Kidney (tissue), 13 donors: ENCODE measurements at regions not wholly inside any gene's neighbourhood (a gene's known extent, or its start where the extent isn't known, plus 50 kb on each side); places are given as distances from the start of the nearest gene placed in this dataset.

Source experiments
- DNase-seq, 5 donors: peaks; one replicate each; pipeline ENCODE4 v3.0.0-alpha.2; 2013 to 2020
- FAIRE-seq: peaks from 2 replicates; lab custom pipeline; 2012; peaks lifted over from hg19 to GRCh38; lab: Jason Lieb, UNC
- H3K27ac ChIP-seq, 2 donors: one replicate each; pipeline ENCODE4 v1.7.0; 2013; ENCODE audit warnings: low read depth in 2 of 2, low read length in 2 of 2, inconsistent platforms in 1 of 2
- H3K27me3 ChIP-seq: one replicate; pipeline ENCODE4 v1.7.1; 2013; ENCODE audit warnings: low read length, inconsistent platforms; ENCODE audit not compliant: control insufficient read depth, insufficient read depth
- H3K36me3 ChIP-seq, 3 donors: one replicate each; pipeline versions ENCODE4 v1.7.0 to v1.7.1; 2013; ENCODE audit warnings: low read length in 3 of 3, control low read depth in 1 of 3, inconsistent platforms in 1 of 3; ENCODE audit not compliant: insufficient read depth in 3 of 3, control insufficient read depth in 2 of 3
- H3K4me1 ChIP-seq, 3 donors: one replicate each; pipeline versions ENCODE4 v1.7.0 to v1.7.1; 2013; ENCODE audit warnings: low read length in 3 of 3, inconsistent platforms in 1 of 3, low read depth in 1 of 3; ENCODE audit not compliant: control insufficient read depth in 2 of 3, insufficient read depth in 2 of 3
- H3K4me3 ChIP-seq, 3 donors: one replicate each; pipeline versions ENCODE4 v1.7.0 to v1.8.1; 2013; ENCODE audit warnings: low read length in 3 of 3, control low read depth in 1 of 3, inconsistent platforms in 1 of 3
- H3K9ac ChIP-seq, 3 donors: one replicate each; pipeline versions ENCODE4 v1.7.0 to v1.7.1; 2013; ENCODE audit warnings: low read length in 3 of 3, control low read depth in 1 of 3, inconsistent platforms in 1 of 3
- H3K9me3 ChIP-seq, 3 donors: one replicate each; pipeline versions ENCODE4 v1.7.0 to v1.7.1; 2013; ENCODE audit warnings: low read length in 3 of 3, control low read depth in 1 of 3, inconsistent platforms in 1 of 3; ENCODE audit not compliant: control insufficient read depth in 2 of 3, insufficient read depth in 1 of 3
- CTCF ChIP-seq: IDR thresholded peaks from 3 replicates; pipeline ENCODE4 v1.5.1; 2012; ENCODE audit warnings: mild to moderate bottlenecking, moderate library complexity, borderline replicate concordance; ENCODE audit not compliant: insufficient read depth; ENCODE audit errors: extremely low read depth
- intact Hi-C: fragments of 100-400 bp; cut with DNase I; formaldehyde crosslinking; loops from one replicate; pipeline ENCODE4 v1.11.1; 2022
- donor health status: control.
- donor health status: control.
- donor health status: control.
- donor health status: control.
- donor health status: control.
- donor health status: DM: yes; HTN: yes; CAD: no.
- donor health status: Normal renal cell carcinoma (clear cell type).

DNA sequence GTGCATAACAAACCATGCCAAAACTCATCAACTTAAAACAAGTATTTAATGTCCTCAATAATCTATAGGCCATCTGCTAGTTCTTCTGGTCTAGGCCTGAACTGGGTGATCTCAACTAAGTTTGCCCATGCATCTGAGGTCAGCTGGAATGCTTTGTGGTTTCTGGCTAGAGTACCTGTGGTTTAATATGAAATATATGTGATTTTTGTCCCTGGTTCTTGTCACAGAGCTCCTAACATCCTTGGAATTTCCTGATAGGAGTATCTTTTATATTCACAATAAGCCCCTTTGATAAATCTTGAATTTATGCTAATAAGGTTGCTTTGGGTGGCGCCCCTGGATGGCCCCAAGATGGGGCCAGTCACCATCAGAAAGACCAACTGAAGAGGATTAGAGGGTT lies 535.9 kb downstream of the DNAH5 start:
- intact Hi-C loops = no loop called here
- H3K4me3 ChIP-seq = no peak overlapping the region
- no peak for TF ChIP-seq CTCF
- DNase-seq = no peak
- no peaks in the 10 kb centered on the region for H3K27me3 ChIP-seq
- no peak for FAIRE-seq
- H3K9ac ChIP-seq = no peak overlapping the region
- no peaks in the 10 kb centered on the region for H3K36me3 ChIP-seq
- H3K4me1 ChIP-seq = no peaks in the 10 kb centered on the region
- no peak overlapping the region for H3K27ac ChIP-seq
- no peaks in the 10 kb centered on the region for H3K9me3 ChIP-seq

DNA sequence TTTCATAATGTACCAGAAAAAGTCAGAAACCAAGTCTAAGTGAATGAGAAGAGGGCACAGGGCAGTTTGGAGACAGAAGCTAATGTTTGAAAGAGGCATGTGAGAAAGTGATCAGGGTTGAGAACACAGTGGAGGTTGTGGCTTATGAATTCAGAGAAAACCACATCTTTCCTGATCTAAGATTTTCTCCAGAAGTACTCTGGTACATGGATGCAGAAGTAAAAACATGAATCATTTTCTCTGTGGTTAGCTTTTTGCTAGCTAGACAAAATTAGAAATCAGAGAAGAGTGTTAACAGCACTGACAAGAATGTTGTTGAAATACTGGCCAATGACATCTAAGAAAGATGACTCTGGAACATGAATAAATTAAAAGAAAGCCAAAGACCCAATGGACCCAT lies 541.1 kb downstream of the DNAH5 start:
- H3K9ac ChIP-seq = no peak overlapping the region
- no peak for TF ChIP-seq CTCF
- H3K4me1 ChIP-seq = no peaks in the 10 kb centered on the region
- intact Hi-C loops = no loop called here
- H3K36me3 ChIP-seq = no peaks in the 10 kb centered on the region
- no peak for FAIRE-seq
- no peak for DNase-seq
- no peaks in the 10 kb centered on the region for H3K9me3 ChIP-seq
- H3K27me3 ChIP-seq = no peaks in the 10 kb centered on the region
- no peak overlapping the region for H3K27ac ChIP-seq
- H3K4me3 ChIP-seq = no peak overlapping the region

GRCh38 chr5:13385066-13385465 lies 559.4 kb downstream of the DNAH5 start:
- TF ChIP-seq CTCF = no peak
- DNase-seq (no peak), FAIRE-seq (no peak)
- no peak overlapping the region for H3K27ac ChIP-seq
- intact Hi-C loops = no loop called here
- H3K9me3 ChIP-seq = no peaks in the 10 kb centered on the region
- H3K27me3 ChIP-seq = no peaks in the 10 kb centered on the region
- no peak overlapping the region for H3K9ac ChIP-seq
- no peaks in the 10 kb centered on the region for H3K4me1 ChIP-seq
- no peak overlapping the region for H3K4me3 ChIP-seq
- no peaks in the 10 kb centered on the region for H3K36me3 ChIP-seq

- H3K9ac ChIP-seq = no peak overlapping the region
- TF ChIP-seq CTCF = no peak
- FAIRE-seq = no peak
- intact Hi-C loops = no loop called here
- H3K27me3 ChIP-seq = no peaks in the 10 kb centered on the region
- no peak overlapping the region for H3K4me3 ChIP-seq
- peak in 1 of 5 donors; percentile 45 for DNase-seq
- H3K4me1 ChIP-seq = no peaks in the 10 kb centered on the region
- no peak overlapping the region for H3K27ac ChIP-seq
- no peaks in the 10 kb centered on the region for H3K9me3 ChIP-seq
- H3K36me3 ChIP-seq = no peaks in the 10 kb centered on the region
These were observed 562.3 kb downstream of the DNAH5 start for GRCh38 chr5:13382232-13382631.
